ENCODE measurements at regions not wholly inside any gene's neighbourhood (a gene's known extent, or its start where the extent isn't known, plus 50 kb on each side); places are given as distances from the start of the nearest gene placed in this dataset.

DNA sequence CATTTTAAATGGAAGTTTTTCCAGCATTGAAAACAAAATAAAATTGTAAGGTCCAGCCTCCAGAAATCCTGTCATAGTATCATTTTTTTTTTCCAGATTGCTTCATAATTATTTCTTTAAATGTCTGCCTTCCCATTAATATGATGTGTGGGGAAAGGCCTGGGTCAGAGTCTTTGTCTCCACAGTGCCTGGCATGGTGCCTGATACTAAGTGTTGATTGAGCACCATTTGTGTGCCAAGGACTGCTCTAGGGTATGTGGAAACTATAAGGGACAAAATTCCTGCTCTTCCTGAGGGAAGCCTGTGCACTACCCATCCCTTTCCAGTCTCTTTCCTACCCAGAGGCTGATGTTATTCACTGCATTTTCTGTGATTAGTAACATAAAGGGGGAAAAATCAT lies 53.1 kb upstream of the BEND4 start:
- TF ChIP-seq, protein P1, sequence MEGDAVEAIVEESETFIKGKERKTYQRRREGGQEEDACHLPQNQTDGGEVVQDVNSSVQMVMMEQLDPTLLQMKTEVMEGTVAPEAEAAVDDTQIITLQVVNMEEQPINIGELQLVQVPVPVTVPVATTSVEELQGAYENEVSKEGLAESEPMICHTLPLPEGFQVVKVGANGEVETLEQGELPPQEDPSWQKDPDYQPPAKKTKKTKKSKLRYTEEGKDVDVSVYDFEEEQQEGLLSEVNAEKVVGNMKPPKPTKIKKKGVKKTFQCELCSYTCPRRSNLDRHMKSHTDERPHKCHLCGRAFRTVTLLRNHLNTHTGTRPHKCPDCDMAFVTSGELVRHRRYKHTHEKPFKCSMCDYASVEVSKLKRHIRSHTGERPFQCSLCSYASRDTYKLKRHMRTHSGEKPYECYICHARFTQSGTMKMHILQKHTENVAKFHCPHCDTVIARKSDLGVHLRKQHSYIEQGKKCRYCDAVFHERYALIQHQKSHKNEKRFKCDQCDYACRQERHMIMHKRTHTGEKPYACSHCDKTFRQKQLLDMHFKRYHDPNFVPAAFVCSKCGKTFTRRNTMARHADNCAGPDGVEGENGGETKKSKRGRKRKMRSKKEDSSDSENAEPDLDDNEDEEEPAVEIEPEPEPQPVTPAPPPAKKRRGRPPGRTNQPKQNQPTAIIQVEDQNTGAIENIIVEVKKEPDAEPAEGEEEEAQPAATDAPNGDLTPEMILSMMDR (IDR thresholded peaks at IDR 0.05; ENCODE audit: poor library complexity, severe bottlenecking): no peak
- no peaks in the 10 kb centered on the region for H3K36me3 ChIP-seq (ENCODE audit: low read depth)
- no peak for ATAC-seq (ENCODE audit: low read depth)

GRCh38 chr4:42216664-42217063 lies 64.2 kb upstream of the BEND4 start:
- Histone ChIP-seq H3K4me1 (ENCODE audit: insufficient read depth, poor library complexity, severe bottlenecking) (no peaks in the 10 kb centered on the region), H3K4me3 (ENCODE audit: severe bottlenecking) (no peak overlapping the region), H3K9me3 (ENCODE audit: severe bottlenecking) (no peaks in the 10 kb centered on the region), H3K27ac (ENCODE audit: poor library complexity, severe bottlenecking) (no peak overlapping the region), H3K36me3 (ENCODE audit: low read depth) (no peaks in the 10 kb centered on the region), H3K27me3 (ENCODE audit: insufficient read depth, poor library complexity, severe bottlenecking) (no peaks in the 10 kb centered on the region)
- TF ChIP-seq, protein P1 (IDR thresholded peaks at IDR 0.05; ENCODE audit: poor library complexity, severe bottlenecking): no peak
- no peak for DNase-seq (ENCODE audit: low spot score)
- ATAC-seq (ENCODE audit: low read depth): no peak

More for the DNA sequence above, 53.1 kb upstream of the BEND4 start:
- no peaks in the 10 kb centered on the region for H3K27me3 ChIP-seq (ENCODE audit: insufficient read depth, poor library complexity, severe bottlenecking)
- no peak for DNase-seq (ENCODE audit: low spot score)
- H3K27ac ChIP-seq (ENCODE audit: poor library complexity, severe bottlenecking): no peak overlapping the region
- H3K9me3 ChIP-seq (ENCODE audit: severe bottlenecking): no peaks in the 10 kb centered on the region
- no peaks in the 10 kb centered on the region for H3K4me1 ChIP-seq (ENCODE audit: insufficient read depth, poor library complexity, severe bottlenecking)
- H3K4me3 ChIP-seq (ENCODE audit: severe bottlenecking): no peak overlapping the region

DNA sequence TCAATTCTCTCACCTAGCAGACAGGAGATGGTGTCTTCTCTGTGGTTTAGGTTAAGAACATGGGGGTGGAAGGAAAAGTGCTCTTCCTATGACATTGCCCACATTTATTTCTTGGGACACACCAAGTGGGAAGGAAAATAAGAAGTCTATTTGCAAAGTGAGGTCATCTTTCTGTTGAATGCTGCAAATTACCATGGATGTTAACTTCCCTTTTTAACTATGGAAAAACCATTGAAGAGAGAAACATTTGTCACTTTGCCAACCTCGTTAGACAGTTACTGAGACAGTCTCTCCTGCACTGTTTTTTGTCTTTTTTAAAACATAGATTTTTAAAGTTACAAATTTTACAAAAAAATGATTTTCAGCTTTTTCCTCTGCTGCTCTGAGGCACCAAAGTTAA lies 72.8 kb upstream of the BEND4 start:
- Histone ChIP-seq H3K27ac (ENCODE audit: poor library complexity, severe bottlenecking) (no peak overlapping the region), H3K4me3 (ENCODE audit: severe bottlenecking) (no peak overlapping the region), H3K4me1 (ENCODE audit: insufficient read depth, poor library complexity, severe bottlenecking) (no peaks in the 10 kb centered on the region), H3K27me3 (ENCODE audit: insufficient read depth, poor library complexity, severe bottlenecking) (no peaks in the 10 kb centered on the region), H3K9me3 (ENCODE audit: severe bottlenecking) (no peaks in the 10 kb centered on the region), H3K36me3 (ENCODE audit: low read depth) (no peaks in the 10 kb centered on the region)
- TF ChIP-seq, protein P1 (IDR thresholded peaks at IDR 0.05; ENCODE audit: poor library complexity, severe bottlenecking): no peak
- DNase-seq (ENCODE audit: low spot score) (no peak), ATAC-seq (ENCODE audit: low read depth) (no peak)

DNA sequence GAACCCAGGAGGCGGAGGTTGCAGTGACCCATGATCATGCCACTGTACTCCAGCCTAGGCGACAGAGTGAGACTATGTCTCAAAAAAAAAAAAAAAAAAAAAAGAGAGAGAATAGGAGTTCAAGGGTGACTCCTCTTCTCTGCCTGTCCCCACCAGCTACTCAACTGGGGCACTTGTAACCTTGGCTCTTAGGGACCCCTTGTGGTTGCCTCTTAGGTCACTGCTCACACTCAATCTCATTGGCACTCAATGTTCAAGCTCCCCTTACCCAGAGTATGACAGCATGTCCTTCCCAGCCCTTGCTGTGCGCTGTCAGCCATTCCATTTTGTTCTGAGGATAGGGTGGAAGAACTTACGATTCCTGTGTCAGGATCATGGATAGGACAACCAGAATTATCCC lies 82.4 kb upstream of the BEND4 start:
- DNase-seq (ENCODE audit: low spot score): no peak
- TF ChIP-seq, protein P1 (IDR thresholded peaks at IDR 0.05; ENCODE audit: poor library complexity, severe bottlenecking): no peak
- H3K36me3 ChIP-seq (ENCODE audit: low read depth): no peaks in the 10 kb centered on the region

DNA sequence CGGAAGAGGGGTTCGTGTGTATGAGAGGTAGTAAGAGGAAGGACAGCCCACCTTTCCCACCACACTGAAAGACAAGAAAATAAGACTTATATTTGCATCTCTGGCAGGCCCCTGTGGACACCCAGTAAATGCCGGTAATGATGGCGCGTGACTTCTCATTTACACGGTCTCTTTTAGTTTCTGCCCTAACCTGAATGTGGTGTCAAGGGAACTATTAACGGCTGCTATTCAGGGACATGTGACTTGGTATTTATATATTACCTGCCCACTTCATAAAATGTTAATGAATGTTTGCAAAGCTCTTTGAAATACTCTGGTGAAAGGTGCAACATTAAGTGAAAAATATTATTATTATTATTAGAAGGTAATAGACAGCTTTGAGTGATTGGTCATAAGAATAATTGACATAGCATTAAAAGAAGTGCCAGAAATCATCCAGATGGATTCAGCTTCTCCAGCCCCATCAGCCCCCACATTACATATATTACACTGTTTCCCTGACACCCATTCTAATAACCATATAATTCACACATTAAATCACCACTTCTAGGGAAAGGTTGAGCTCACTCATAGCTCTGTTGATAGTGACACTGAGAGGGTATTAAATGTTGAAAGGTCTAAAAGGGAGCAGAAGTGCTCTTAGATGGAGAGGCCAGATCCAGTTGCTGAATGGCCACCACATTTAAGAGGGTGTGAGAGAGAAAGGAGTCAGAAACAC lies 83.0 kb upstream of the BEND4 start:
- Histone ChIP-seq H3K27me3 (ENCODE audit: insufficient read depth, poor library complexity, severe bottlenecking) (no peaks in the 10 kb centered on the region), H3K9me3 (ENCODE audit: severe bottlenecking) (no peaks in the 10 kb centered on the region), H3K4me3 (ENCODE audit: severe bottlenecking) (no peak overlapping the region), H3K4me1 (ENCODE audit: insufficient read depth, poor library complexity, severe bottlenecking) (no peaks in the 10 kb centered on the region), H3K36me3 (ENCODE audit: low read depth) (no peaks in the 10 kb centered on the region), H3K27ac (ENCODE audit: poor library complexity, severe bottlenecking) (no peak overlapping the region)
- DNase-seq (ENCODE audit: low spot score) (no peak), ATAC-seq (ENCODE audit: low read depth) (no peak)
- TF ChIP-seq, protein P1 (IDR thresholded peaks at IDR 0.05; ENCODE audit: poor library complexity, severe bottlenecking): no peak

More for the DNA sequence above, 82.4 kb upstream of the BEND4 start:
- ATAC-seq (ENCODE audit: low read depth): no peak
- no peaks in the 10 kb centered on the region for H3K9me3 ChIP-seq (ENCODE audit: severe bottlenecking)
- no peak overlapping the region for H3K4me3 ChIP-seq (ENCODE audit: severe bottlenecking)
- H3K4me1 ChIP-seq (ENCODE audit: insufficient read depth, poor library complexity, severe bottlenecking): no peaks in the 10 kb centered on the region
- no peaks in the 10 kb centered on the region for H3K27me3 ChIP-seq (ENCODE audit: insufficient read depth, poor library complexity, severe bottlenecking)
- H3K27ac ChIP-seq (ENCODE audit: poor library complexity, severe bottlenecking): no peak overlapping the region
